HPDE6-E6E7 (cell line): ENCODE measurements at regions not wholly inside any gene's neighbourhood (a gene's known extent, or its start where the extent isn't known, plus 50 kb on each side); places are given as distances from the start of the nearest gene placed in this dataset.
"Not testable (repeated sequence)": the region's sequence is repeated elsewhere in the genome, so short reads cannot be mapped to it uniquely, and the experiment has no call there.

Source experiments
- DNase-seq: peaks from one replicate; pipeline ENCODE4 v3.0.0; 2011; ENCODE audit warnings: missing footprints; ENCODE audit errors: extremely low spot score

DNA sequence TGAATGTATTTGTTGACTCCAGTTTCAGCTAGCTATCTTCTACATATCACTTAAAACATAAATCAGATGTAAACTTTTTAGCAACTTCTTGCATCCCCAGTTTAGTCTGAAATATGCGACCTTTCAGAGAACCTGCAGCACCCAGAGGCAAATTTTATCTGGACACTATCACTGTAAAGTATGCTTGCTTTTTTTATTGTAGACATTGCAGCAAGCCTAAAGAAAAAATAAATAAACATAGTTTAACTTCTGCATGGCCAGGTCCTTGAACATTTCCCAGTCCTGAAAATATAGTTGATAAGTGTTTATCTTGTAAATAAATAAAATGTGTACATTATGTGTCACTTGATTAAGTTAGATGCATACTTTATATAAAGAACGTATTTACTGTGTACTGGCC lies 1829.4 kb downstream of the PCDH9 start:
- DNase-seq, result no peak

DNA sequence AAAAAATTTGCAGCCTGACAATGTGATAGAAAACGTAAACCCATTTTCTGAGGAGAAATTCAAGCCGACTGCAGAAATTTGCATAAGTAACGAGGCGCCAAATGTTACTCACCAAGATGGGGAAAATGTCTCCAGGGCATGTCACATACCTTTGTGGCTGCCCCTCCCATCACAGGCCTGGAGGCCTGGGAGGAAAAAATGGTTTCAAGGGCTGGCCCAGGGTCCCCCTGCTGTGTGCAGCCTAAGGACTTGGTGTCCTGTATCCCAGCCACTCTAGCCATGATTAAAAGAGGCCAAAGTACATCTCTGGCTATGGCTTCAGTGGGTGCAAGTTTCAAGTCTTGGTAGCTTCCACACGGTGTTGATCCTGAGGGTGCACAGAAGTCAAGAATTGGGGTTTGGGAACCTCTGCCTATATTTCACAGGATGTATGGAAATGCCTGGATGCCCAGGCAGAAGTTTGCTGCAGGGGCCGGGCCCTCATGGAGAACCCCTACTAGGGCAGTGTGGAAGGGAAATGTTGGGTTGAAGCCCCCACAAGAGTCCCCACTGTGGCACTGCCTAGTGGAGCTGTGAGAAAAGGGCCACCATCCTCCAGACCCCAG lies 1842.3 kb downstream of the PCDH9 start:
- no peak for DNase-seq

DNA sequence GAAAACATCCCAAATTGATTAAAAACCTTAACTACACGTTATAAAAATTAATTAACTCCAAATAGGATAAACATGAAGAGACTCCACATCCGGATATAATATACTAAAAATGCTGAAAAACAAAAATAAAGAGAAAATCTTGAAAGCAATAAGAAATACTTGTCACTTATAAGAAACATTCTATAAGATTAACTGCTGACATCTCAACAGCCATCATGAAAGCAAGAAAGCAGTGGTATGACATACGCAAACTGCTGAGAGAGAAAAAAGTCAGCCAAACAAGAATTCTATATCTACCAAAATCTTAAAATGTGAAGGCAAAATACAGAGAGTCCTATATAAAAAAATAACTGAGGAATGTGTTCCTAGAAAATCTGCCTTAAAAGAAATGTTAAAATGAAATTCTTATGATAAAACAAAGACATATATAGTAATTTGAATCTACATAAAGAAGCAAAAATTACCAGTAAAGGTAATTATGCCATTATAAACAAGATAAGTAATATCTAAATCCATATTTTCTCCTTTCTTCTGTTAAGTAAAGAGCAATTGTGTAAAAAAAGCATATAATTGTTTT lies 1851.1 kb downstream of the PCDH9 start:
- no peak for DNase-seq

DNA sequence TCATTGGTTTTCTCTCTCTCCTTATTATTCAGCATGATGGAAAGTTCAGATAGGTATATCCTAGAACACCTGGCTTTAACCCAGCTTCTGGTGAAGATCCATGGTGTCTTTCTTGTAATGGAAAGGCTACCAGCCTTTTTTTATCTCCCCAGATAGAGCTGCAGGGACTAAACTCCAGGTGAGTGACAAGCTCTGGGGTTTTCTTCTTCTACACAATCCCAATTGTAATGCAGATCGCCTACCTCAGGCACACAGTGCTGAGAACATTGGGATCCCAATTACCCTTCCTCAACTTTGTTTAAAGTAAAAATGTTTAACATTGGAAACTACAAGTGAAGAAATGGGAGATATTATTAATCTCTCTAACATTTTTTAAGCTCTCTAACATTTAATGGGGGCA lies 1851.7 kb downstream of the PCDH9 start:
- no peak for DNase-seq

DNA sequence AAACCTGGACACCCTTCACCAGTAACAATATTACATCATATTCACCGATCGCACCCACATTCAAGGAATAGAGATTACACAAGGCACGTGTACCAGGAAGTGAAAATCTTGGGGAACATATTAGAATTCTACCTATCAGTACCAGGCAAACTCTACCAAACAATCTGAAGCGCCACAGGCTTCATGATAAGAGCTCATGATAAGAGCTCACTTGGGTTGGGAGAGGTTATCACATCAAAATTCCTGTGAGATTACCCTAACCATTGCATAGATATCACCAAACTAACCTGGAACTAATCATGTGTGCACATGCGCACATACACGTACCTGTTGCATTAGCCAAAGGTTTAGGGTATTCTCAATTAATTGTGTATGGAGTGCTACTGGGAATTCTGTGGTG lies 1861.3 kb downstream of the PCDH9 start:
- DNase-seq, result no peak

GRCh38 chr13:65353951-65354350 lies 1876.2 kb downstream of the PCDH9 start:
- DNase-seq, result no peak

- DNase-seq, result not testable (repeated sequence)
Measured at GRCh38 chr13:65353150-65353549, 1877.0 kb downstream of the PCDH9 start.

DNA sequence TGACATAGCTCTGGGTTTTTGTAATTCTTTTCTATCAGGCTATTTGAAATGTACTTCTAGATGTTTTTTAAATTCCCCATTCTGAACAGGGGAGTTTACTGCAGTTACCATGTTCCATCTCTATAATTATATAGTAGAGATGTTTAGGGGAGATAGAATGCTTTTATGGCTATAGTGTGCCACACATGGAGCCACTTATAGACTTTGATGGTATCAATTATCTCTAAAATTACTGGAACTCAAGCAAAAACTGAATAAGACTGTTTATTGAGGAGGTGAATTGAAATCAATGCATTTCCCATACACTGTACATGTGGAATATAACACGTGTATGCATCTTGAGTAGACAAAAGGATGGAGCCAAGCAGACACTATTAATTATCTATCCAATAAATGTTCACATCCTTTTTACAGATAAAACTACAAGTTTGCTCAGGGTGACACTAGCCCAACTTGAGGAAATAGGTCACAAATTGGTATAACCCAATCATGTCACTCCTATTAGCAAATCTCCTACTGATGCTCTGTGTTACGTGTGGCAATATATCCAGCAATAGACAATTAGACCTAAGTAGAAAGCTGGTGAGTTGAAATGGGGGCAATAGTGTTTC lies 1882.6 kb downstream of the PCDH9 start:
- no peak for DNase-seq

- DNase-seq, result no peak
Measured at GRCh38 chr13:65343898-65344663, 1886.1 kb downstream of the PCDH9 start.

GRCh38 chr13:65342541-65343337 lies 1887.4 kb downstream of the PCDH9 start:
- DNase-seq, result no peak

DNA sequence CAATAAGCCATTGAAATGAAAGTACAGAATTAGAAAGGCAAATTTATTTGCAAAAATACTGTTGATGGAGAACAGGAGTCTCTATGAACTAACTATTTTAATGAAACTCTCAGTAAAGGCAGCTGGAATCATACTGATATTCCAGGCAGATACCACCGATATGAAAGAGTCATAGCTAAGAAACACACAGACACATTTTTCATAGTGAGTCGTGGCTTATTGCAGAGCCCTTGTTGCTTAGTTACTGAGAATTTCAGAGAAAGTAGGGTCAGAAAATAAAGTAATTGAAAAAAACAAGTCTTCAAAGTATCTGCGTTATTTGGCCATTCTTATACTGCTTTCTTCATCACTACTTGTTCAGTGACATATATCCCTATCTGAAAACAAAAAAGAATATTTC lies 1890.9 kb downstream of the PCDH9 start:
- no peak for DNase-seq

DNA sequence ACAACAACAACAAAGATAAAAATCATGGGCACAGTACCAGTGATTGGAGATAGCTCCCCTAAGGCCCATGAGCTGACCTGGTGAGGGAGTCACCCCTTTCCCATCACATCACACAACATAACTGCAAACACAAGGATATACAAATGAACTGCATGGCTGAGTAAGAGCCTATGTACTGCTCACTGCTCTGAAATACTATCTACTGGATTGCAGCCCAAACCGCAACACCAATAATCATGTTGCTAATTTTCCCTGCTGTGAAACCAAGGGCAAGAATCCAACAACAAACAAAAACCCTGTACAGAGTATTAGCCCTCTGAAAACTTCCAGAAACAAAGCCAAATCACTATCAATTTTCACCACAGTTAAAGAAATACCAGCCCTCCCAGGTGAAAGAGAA lies 1893.2 kb downstream of the PCDH9 start:
- DNase-seq, result no peak

DNA sequence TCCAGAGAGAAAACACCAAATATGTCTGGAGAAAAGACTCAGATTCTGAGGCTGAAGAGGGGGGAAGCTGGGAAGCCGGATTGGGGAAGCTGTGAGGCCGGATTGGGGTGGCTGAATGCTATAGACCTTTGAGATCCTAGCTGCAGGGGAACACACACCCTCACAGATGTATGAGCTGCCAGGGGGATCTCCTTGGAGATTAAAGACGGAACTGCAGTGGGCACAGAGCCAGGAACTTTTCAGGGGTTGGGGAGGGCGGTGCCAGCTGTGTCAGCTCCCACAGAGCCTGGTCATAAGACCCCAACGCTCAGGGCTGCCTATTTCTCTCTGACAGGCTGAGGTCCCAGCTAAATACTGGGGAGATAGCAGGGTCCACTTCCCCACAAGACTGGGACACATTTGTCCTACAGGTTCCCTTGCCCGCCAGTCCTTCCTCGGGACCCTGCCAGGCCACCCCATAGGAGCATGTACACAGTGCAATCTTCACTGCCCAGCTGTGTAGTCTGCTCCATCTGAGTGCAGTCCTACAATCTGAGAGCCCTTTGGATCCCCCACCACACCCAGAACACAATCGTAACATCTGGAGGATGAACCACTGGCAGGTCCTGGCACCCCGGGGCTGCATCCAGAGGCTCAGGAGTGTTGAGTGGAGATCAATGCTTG lies 1893.9 kb downstream of the PCDH9 start:
- no peak for DNase-seq

- DNase-seq, result no peak
Measured at GRCh38 chr13:65330691-65331090, 1899.4 kb downstream of the PCDH9 start.

GRCh38 chr13:65330287-65330686 lies 1899.8 kb downstream of the PCDH9 start:
- DNase-seq, result no peak

DNA sequence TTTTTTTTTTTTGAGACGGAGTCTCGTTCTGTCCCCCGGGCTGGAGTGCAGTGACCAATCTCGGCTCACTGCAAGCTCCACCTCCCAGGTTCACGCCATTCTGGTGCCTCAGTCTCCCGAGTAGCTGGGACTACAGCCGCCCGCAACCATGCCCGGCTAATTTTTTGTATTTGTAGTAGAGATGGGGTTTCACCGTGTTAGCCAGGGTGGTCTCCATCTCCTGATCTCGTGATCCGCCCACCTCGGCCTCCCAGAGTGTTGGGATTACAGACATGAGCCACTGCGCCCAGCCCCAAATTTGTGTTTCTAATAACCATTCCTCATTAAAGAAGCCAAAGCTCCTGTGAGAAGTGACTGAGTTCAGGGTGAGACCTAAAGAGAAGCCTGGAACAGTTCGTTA lies 1906.9 kb downstream of the PCDH9 start:
- not testable (repeated sequence) for DNase-seq

GRCh38 chr13:65321423-65321822 lies 1908.7 kb downstream of the PCDH9 start:
- not testable (repeated sequence) for DNase-seq

- DNase-seq, result no peak
Measured at GRCh38 chr13:65314008-65314407, 1916.1 kb downstream of the PCDH9 start.

- no peak for DNase-seq
Measured at GRCh38 chr13:65310663-65311328, 1919.3 kb downstream of the PCDH9 start.

DNA sequence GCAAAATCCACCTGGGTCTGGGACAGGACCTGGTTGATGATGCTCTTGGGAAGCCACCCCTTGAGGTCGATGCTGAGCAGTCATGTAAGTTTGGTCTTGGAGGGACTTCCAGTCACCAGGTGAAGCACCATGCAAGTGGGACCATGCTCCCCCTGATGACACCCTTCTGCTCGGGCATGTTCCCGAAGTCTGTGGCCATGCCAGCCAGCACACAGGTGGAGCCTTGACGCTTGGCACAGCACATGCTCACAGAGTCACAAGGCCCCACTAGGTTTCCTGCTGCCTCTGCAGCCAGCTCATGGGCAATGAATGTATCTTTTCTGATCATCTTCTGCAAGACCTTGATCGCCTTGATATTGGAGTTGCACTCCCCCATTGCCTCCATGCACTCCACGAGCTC lies 1920.2 kb downstream of the PCDH9 start:
- DNase-seq, result no peak

DNA sequence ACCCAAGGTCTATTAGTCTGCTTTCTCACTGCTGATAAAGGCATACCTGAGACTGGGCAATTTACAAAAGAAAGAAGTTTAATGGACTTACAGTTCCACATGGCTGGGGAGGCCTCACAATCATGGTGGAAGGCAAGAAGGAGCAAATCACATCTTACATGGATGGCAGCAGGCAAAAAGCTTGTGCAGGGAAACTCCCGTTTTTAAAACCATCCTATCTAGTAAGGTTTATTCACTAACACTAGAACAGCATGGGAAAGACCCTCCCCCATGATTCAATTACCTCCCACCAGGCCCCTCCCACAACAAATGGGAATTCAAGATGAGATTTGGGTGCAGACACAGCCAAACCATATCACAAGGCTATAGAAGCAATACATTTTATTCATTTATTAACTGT lies 1921.4 kb downstream of the PCDH9 start:
- DNase-seq, result not testable (repeated sequence)
